HG03025 (cell line): ENCODE measurements at regions not wholly inside any gene's neighbourhood (a gene's known extent, or its start where the extent isn't known, plus 50 kb on each side); places are given as distances from the start of the nearest gene placed in this dataset.
"Not testable (repeated sequence)": the region's sequence is repeated elsewhere in the genome, so short reads cannot be mapped to it uniquely, and the experiment has no call there.

Experiments
- ATAC-seq: cut with Tn5 transposase; IDR thresholded peaks from one replicate; pipeline ENCODE4 v1.9.1; 2021; ENCODE audit warnings: mild to moderate bottlenecking, moderate library complexity; ENCODE audit not compliant: unreplicated experiment, low FRiP score

DNA sequence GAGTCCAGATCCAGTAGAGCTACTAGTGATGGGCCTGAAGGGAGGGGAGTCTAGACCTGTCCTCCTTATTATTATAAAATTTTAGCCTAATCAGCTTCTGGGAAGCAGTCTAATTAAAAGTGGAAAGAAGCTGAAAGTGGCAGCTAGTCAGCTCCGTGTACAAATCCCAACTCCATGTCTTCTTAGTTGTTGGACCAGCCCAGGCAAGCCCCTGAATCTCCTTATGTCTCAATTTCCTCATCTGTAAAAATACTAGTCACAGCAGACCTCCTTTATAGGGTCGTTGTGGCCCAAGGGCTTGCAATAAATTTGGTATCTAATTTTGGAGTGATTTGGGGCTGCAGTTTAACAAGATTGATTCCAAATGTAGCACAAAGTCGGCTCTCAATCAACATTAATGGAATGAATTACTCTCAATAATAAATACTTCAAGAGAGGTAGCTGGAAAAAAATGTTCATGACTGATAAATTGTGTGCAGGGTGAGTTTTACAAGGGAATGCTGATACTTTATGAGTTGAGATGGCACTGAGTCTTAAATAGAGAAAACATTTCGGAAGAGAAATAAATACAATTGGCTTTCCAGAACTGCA, 118.3 kb upstream of the NDUFV2 start:
- no peak for ATAC-seq

DNA sequence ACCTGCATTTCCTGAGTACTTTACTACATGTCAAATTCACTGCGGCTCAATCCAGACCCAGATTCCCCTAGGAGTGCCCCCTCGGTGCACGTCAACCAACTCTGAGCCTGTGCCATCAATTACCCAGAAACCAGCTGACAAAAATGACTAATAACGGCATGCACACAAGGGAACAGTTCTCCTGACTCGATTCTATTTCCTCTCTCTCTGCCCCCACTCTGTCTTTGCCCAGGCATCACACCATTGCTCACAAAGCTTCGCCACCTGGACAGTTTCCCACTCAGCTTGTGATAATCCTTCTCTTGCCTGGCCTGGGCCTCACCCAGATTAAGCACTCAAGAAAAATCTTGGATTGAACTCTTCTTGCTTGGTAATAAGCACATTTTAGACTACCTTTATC, 115.3 kb upstream of the NDUFV2 start:
- no peak for ATAC-seq

DNA sequence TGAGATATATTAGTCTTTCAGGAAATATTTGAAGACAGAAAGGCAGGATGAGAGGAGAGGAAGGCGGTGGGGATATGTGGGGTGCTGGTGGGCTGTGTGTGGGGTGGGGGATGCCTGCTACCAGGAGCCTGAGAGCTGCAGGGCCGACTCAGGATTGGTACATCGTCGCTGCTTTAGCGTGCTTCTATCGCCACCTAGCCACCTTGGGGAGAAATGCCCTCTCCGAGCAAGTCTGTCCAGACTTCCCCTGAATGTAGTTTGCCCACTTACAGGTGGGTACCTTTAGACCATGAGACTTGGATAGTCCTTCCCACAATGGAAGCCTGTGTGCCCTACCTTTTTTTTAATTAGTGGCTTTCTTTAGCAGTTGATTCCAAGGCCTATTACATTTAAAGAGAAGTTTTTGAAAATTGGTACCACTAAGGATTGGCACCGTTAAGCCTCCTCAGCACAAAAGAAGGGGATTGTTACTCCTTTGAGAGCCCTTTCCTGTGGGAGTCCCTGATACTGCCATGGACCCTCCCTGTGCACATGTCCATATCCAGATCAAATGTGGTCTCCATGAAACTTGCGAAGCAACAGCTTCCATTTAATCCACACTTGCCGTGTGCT, 114.1 kb upstream of the NDUFV2 start:
- ATAC-seq, result no peak

DNA sequence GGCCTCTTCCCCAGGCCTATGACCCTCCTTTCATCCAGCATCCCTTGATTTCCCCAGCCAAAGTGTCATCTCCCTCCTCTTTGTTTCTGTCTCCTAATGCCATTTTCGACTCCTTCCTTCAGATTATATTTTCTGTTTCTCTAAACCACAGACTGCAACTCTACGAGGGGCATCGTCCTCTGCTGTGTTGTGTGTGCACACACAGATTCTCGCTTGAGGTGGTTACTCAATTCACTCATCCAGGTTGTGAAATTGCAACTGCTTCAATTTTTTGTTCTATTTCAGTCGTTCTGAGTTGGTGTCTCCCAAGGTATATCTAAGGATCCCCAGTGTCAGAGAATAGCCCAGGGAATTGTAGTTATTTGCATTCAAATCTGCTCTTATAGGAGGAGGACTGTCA, 113.5 kb upstream of the NDUFV2 start:
- no peak for ATAC-seq

DNA sequence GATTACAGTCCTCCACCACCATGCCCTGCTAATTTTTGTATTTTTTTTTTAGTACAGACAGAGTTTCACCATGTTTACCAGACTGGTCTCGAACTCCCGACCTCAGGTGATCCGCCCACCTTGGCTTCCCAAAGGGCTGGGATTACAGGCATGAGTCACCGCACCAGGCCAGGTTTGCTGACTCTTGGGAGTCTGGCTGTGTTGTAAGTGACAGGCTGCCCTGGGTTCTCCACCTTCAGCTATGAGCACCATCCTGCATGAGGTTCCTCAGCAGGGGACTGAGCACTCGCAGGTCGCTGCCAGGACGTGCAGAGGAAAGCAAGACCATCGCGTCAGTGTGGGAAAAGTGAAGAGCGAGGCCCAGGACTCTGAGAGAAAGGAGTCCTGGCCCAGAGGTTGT, 112.6 kb upstream of the NDUFV2 start:
- ATAC-seq, result no peak

DNA sequence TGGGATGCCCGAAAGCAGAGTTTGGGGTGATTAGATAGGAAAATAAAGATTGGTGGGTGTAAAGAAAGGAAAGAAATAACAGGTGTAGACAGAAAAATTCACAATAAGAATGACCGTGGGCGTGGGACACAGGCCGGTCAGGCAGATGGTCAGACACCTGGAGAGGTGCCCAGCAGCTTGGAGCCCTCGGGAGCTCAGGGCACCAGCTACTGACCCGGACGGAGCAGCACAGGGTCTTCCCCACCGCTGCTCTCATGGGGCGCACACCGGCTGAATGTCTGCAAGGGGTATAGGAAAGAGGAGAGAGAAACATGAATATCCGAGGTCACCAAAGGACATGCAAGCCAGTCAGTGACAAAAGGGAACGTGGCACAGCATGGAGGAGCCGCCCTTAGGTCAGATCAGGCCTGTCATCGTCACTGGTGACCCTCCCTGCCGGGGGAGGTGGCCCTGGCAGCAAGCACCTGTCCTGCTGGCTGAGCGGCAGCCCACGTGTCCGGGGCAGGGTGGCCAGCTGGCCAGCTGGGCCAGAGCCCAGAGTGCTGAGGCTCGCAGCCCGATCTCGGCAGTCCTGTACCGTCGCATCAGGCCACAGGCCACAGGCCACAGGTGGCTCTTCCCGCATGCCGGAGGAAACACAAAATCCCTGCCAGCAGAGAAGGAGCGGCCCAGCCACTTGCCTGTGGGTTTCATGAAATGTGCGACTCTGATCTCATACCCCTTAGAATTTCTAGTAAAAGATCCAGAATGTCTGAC, 112.0 kb upstream of the NDUFV2 start:
- ATAC-seq, result no peak

DNA sequence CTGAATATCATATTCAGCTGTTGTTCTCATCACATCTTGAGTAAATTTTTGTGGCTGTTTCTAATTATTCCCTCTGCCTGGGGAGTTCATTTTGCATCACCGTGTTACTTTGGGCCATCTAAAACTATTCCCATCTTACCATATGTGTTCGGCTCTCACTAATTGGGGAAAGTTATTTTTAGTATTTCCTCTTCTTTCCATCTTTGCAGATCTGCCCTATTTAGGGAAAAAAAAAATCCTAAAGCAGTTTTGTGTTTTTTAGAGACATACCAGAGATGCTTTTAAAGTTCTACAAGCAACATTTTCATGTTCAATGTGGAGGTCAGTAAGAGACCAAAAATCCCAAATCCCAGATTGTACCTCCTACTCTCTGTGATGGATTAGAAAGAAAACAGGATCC, 111.3 kb upstream of the NDUFV2 start:
- no peak for ATAC-seq

DNA sequence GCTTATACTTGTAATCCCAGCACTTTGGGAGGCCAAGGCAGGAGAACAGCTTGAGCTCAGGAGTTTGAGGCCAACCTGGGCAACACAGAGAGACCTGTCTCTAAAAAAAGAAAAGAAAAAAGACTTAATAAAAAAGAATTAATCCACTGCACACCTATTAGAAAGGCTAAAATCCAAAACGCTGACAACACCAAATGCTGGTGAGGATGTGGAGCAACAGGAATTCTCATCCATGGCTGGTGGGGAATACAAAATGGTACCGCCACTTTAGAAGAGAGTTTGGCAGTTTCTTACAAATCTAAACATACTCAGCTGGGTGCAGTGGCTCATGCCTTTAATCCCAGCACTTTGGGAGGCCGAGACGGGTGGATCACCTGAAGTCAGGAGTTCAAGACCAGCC, 110.0 kb upstream of the NDUFV2 start:
- ATAC-seq, result not testable (repeated sequence)

DNA sequence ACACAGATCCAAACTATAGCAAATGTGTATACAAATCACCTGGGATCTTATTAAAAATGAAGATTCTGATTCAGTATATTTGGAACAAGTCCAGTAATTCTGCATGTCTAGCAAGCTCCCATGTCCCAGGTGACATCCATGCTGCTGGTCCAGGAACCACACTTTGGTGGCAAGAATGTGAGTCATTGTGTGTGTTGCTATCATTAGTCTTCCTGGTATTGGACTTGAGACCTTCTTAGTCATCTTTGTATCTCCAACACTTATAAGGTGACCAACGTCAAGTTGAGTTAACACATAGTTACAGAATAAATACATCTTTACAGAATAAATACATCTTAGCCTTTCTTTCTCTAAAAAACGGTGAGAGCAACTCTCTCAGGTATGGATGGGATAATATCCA, 107.9 kb upstream of the NDUFV2 start:
- ATAC-seq, result no peak

DNA sequence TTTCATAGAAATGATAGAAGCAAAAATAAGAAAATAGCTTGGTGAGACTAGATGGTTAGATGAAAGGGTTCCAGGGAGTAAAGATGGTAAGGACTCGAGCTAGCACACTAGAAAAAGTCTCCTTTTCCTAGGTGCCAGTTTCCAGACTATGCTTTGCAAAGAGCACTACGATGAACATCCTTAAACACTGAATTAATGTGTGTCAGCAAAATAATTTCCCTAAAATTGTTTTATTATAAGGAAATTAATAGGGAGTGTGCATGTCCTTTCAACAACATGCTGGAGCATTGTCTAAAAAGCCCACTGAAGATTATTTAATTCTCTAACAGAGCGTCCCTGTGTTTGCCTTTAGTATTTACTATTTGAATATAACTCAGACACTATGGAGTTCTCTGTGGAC, 107.4 kb upstream of the NDUFV2 start:
- ATAC-seq, result no peak

DNA sequence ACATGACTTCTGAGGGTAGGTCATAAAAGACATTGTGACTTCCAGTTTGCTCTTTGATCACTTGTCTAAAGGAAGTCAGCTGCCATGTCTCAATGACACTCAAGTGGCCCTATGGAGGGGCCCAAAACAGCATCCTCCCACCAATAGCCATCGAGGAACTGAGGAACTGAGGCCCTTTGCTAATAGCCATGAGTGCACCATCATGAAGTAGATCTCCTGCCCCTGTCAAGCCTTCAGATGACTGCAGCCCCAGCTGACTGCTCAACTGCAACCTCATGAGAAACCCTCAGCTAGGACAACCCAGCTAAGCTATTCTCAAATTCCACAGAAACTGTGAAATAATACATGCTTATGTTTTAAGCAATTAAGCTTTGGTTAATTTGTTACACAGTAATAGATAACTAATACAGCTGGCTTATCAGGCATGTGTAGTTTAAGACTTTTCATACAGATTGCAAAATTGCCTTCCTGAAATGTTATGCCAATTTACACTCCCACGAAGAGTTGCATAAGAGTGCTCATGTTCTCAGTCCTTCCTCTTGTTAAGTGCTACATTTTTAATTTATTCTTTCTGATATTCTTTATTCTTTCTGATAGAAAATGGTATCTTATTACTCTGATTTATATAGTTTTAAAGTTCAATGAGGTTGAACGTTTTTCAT, 105.6 kb upstream of the NDUFV2 start:
- ATAC-seq, result no peak

DNA sequence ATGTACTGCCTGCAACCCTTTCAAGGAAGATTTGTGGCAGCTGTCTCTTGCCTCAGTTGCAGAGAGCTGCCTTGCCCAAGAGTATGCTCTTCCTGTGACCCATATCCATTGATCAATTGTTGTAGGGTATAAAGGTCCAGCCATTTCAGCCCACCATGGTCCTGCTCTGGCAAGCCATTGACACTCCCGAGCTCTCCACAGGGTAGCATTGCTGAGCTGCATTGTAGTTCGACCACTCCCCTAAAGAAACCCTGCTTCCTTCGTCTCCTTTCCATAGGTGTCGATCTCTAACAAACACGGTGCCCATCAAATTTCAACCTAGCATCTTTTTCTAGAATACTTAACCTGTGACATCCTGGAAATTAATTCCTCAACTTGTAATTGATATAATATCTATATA, 104.9 kb upstream of the NDUFV2 start:
- no peak for ATAC-seq

DNA sequence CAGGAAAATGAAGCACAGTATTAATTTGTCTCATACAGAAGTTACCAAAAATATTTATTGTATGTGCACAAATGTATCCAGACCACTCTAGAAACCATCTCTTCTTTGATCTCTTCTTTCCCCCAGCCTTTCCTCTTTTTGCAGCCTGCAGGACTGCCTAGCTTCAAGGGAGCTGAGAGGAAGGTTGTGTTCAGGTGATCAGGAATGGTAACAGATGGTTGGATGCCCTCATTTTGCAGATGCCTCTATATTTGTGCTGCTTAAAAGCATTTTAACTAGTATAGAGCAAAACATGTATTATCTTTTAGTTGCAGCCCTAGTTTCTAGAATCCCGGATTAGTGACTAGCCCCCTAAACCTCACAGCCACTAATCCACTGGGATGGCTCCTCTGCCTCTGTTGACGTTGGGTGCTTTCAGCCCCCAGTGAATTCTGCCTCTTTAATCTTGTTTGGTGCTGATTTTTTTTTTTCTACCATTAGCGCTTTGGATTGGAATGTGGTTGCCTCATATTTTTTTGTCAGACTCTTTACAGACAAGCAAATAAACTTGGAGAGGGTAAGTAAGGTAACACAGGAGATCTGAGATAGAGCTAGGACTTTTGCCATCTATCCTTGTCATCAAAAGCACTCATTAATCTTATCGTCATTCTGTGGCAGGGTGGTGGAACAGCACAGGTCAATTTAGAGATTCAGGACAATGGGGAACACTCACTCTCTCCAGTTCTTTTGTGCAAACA, 103.8 kb upstream of the NDUFV2 start:
- no peak for ATAC-seq

DNA sequence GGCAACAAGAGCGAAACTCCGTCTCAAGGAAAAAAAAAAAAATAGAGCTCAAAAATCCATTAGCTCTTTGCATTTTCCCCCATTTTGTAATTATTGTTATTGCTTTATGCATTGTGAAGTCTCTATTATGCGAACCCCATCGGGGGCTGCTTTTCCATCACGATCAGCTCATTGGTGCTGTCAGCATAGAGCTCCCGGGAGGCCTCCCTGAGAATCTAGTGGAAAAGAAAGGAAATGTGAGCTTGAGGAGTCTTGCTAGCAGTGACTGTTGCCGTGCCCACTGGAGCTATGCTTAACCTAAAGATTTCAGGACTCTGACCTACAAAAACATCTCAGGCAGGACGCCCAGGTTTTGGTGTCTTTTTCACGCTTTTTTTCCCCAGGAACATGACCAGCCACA, 102.6 kb upstream of the NDUFV2 start:
- ATAC-seq, result no peak

DNA sequence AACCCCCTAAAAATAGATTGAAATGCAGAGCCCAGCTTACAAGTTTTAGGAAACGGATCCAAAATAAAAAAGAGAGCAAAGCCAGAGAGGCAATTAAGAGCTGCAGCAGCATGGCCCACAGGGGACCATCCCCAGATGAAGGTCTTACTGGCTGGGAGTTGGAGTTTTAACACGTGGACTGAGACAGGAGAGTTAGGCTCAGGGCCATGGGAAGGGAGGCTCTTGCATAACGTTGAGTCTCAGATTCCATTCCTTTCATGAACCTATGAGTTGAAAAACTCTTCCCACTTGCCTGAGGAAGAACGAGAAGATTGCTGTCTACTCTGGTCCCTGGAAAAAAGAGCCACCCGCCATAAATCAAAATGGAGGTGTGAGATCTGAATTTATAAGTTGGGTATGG, 101.8 kb upstream of the NDUFV2 start:
- ATAC-seq, result no peak

DNA sequence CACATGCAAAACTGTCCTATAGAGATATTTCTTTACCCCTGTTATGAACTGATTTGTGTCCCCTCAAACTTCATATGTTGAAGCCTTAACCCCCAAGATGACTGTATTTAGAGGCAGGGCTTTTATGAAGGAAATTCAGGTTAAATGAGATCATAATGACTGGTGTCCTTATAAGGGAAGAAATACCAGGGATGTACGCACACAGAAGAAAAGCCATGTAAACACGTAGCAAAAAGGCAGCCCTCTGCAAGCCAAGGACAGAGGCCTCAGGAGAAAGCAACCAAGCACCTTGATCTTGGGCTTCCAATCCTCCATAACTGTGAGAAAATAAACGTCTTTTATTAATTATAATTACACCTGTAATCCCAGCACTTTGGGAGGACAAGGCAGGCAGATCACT, 101.3 kb upstream of the NDUFV2 start:
- no peak for ATAC-seq

DNA sequence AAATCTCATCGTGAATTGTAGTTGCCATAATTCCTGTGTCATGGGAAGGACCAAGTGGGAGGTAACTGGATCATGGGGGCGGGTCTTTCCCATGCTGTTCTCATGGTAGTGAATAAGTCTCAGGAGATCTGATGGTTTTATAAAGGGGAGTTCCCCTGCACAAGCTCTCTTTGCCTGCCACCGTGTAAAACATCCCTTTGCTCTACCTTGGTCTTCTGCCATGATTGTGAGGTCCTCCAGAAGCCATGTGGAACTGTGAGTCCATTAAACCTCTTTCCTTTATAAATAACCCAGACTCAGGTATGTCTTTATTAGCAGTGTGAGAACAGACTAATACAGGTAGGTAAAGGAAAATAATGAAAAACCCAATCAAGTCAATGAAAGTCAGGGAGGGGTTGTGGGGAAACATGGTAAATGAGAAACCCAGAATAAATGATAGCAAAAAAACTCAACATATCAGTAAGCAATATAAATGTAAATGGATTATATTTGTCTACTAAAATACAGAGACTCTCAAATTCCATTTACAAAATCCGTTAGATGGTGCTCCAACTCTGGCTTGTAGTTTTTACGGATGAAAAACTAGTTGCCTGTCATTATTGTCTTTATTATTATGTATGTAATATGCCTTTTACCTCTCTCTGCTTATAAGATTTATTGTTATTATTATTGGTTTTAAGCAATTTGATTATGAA, 98.9 kb upstream of the NDUFV2 start:
- ATAC-seq, result no peak

DNA sequence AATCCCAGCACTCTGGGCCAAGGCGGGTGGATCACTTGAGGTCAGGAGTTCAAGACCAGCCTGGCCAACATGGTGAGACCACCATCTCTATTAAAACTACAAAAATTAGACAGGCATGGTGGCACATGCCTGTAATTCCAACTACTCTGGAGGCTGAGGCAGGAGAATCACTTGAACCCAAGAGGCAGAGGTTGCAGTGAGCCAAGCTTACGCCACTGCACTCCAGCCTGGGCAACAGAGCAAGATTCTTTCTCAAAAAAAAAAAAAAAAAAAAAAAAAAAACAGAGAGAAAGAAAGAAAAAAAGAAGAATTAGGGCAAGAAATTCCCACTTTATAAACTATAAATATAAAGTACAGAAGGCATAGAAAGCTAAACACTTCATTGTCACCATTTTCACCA, 98.2 kb upstream of the NDUFV2 start:
- not testable (repeated sequence) for ATAC-seq

DNA sequence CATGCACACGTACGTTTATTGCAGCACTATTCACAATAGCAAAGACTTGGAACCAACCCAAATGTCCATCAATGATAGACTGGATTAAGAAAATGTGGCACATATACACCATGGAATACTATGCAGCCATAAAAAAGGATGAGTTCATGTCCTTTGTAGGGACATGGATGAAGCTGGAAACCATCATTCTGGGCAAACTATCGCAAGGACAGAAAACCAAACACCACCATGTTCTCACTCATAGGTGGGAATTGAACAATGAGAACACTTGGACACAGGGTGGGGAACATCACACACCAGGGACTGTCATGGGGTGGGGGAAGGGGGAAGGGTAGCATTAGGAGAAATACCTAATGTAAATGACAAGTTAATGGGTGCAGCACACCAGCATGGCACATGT, 94.8 kb upstream of the NDUFV2 start:
- not testable (repeated sequence) for ATAC-seq

DNA sequence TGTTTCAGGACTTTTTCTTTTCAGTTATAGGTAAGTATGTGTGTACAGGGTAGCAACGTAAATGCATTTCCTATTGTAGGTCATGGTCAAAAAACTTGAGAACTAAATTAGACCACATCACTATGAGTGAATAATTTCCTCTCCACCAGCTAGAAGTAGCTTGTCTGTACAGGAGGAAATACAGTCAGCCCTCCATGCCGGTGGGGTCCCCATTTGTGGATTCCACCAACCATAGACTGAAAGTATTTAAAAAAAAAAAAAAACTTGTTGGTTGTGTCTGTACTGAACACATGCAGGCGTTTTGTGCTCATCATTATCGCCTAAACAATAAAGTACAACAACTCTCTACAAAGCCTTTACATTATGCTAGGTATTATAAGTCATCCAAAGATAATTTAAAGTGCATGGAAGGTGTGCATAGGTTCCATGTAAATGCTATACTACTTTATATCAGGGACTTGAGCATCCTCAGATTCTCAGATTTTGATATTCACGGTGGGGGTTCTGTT, 94.2 kb upstream of the NDUFV2 start:
- ATAC-seq, result no peak
